ENCODE measurements at regions not wholly inside any gene's neighbourhood (a gene's known extent, or its start where the extent isn't known, plus 50 kb on each side); places are given as distances from the start of the nearest gene placed in this dataset.

GRCh38 chr2:10502803-10503107 is 54.6 kb upstream of the ODC1 start:
- Histone ChIP-seq H3K27ac (ENCODE audit: low read length) (no peak overlapping the region), H3K9me3 (ENCODE audit: low read length) (no peaks in the 10 kb centered on the region), H3K79me2 (ENCODE audit: low read length) (no peaks in the 10 kb centered on the region), H4K20me1 (ENCODE audit: low read length) (no peaks in the 10 kb centered on the region; the same call in 1 of the 2 replicates), H3K27me3 (ENCODE audit: low read length) (no peaks in the 10 kb centered on the region), H3K4me3 (ENCODE audit: low read length) (no peak overlapping the region), H3K9me2 (replicated peaks; ENCODE audit: low read length) (no peaks in the 10 kb centered on the region), H3K36me3 (ENCODE audit: low read depth, low read length) (no peaks in the 10 kb centered on the region), H3K4me2 (ENCODE audit: low read length) (no peak overlapping the region), H3K4me1 (ENCODE audit: insufficient read depth, low read length) (peaks cover 27% of the 10 kb centered on the region), H3K9ac (ENCODE audit: low read length) (no peak overlapping the region), H3F3A (ENCODE audit: low read length, unreplicated experiment) (peaks cover 4% of the 10 kb centered on the region), H2AFZ (ENCODE audit: low read length) (no peak overlapping the region)
- ATAC-seq (no peak), DNase-seq (no peak)
- ChIA-PET POLR2A (ENCODE audit: unreplicated experiment) (no interaction called here), CTCF (interaction anchor here (0.7 kb wide), 1 partner anchor 235 kb away, joined by 5 read pairs; no protein-coding TSS in a partner anchor)
- BruUV-seq (replicated peaks), result no TSS peak
- TF ChIP-seq EZH2phosphoT487 (IDR thresholded peaks at IDR 0.05; ENCODE audit: borderline replicate concordance, low read length) (no peak), CTCF (conservative IDR thresholded peaks at IDR 0.05; ENCODE audit: low read depth, low read length) (no peak), EZH2 (IDR thresholded peaks at IDR 0.05; ENCODE audit: low read length, unreplicated experiment) (no peak)
- intact Hi-C loops (cut with micrococcal nuclease), result no loop called here

- Histone ChIP-seq H3F3A (ENCODE audit: low read length, unreplicated experiment) (peaks cover 4% of the 10 kb centered on the region), H3K27me3 (ENCODE audit: low read length) (no peaks in the 10 kb centered on the region), H3K9me3 (ENCODE audit: low read length) (no peaks in the 10 kb centered on the region), H3K4me3 (ENCODE audit: low read length) (no peak overlapping the region), H3K9me2 (replicated peaks; ENCODE audit: low read length) (no peaks in the 10 kb centered on the region), H3K4me1 (ENCODE audit: insufficient read depth, low read length) (peaks cover 31% of the 10 kb centered on the region), H2AFZ (ENCODE audit: low read length) (no peak overlapping the region), H3K4me2 (ENCODE audit: low read length) (no peak overlapping the region), H4K20me1 (ENCODE audit: low read length) (no peaks in the 10 kb centered on the region; the same call in 1 of the 2 replicates), H3K36me3 (ENCODE audit: low read depth, low read length) (no peaks in the 10 kb centered on the region), H3K27ac (ENCODE audit: low read length) (no peak overlapping the region), H3K79me2 (ENCODE audit: low read length) (no peaks in the 10 kb centered on the region), H3K9ac (ENCODE audit: low read length) (no peak overlapping the region)
- CTCF ChIA-PET, result interaction anchor here (0.7 kb wide), 1 partner anchor 235 kb away, joined by 5 read pairs; no protein-coding TSS in a partner anchor
- ATAC-seq, result no peak
- no peak for DNase-seq
- no TSS peak for BruUV-seq (replicated peaks)
- intact Hi-C loops (cut with micrococcal nuclease), result no loop called here
- TF ChIP-seq EZH2phosphoT487 (IDR thresholded peaks at IDR 0.05; ENCODE audit: borderline replicate concordance, low read length) (no peak), EZH2 (IDR thresholded peaks at IDR 0.05; ENCODE audit: low read length, unreplicated experiment) (no peak), CTCF (conservative IDR thresholded peaks at IDR 0.05; ENCODE audit: low read depth, low read length) (no peak)
- POLR2A ChIA-PET (ENCODE audit: unreplicated experiment), result no interaction called here
These were observed 54.1 kb upstream of the ODC1 start for GRCh38 chr2:10501980-10502802.

- ChIA-PET CTCF (no interaction called here), POLR2A (ENCODE audit: unreplicated experiment) (no interaction called here)
- H3K4me1 ChIP-seq (ENCODE audit: insufficient read depth, low read length), result peaks cover 31% of the 10 kb centered on the region
- no TSS peak for BruUV-seq (replicated peaks)
- H3K79me2 ChIP-seq (ENCODE audit: low read length), result no peaks in the 10 kb centered on the region
- H3K9me2 ChIP-seq (replicated peaks; ENCODE audit: low read length), result no peaks in the 10 kb centered on the region
- H3K27ac ChIP-seq (ENCODE audit: low read length), result no peak overlapping the region
- H3K27me3 ChIP-seq (ENCODE audit: low read length), result no peaks in the 10 kb centered on the region
- H3K36me3 ChIP-seq (ENCODE audit: low read depth, low read length), result no peaks in the 10 kb centered on the region
- TF ChIP-seq EZH2 (IDR thresholded peaks at IDR 0.05; ENCODE audit: low read length, unreplicated experiment) (no peak), CTCF (conservative IDR thresholded peaks at IDR 0.05; ENCODE audit: low read depth, low read length) (no peak), EZH2phosphoT487 (IDR thresholded peaks at IDR 0.05; ENCODE audit: borderline replicate concordance, low read length) (no peak)
- no peaks in the 10 kb centered on the region; the same call in 1 of the 2 replicates for H4K20me1 ChIP-seq (ENCODE audit: low read length)
- H3K9me3 ChIP-seq (ENCODE audit: low read length), result no peaks in the 10 kb centered on the region
- no peak overlapping the region for H2AFZ ChIP-seq (ENCODE audit: low read length)
- no peak for ATAC-seq
- peak overlapping the region; percentile 61 for H3K4me2 ChIP-seq (ENCODE audit: low read length)
- intact Hi-C loops (cut with micrococcal nuclease), result no loop called here
- H3F3A ChIP-seq (ENCODE audit: low read length, unreplicated experiment), result peaks cover 4% of the 10 kb centered on the region
- no peak overlapping the region for H3K9ac ChIP-seq (ENCODE audit: low read length)
- no peak overlapping the region for H3K4me3 ChIP-seq (ENCODE audit: low read length)
- no peak for DNase-seq
These were observed 53.4 kb upstream of the ODC1 start for GRCh38 chr2:10501451-10501961.

Measured in PC-3 (cell line).